ENCODE measurements at regions not wholly inside any gene's neighbourhood (a gene's known extent, or its start where the extent isn't known, plus 50 kb on each side); places are given as distances from the start of the nearest gene placed in this dataset.
"Not testable (repeated sequence)": the region's sequence is repeated elsewhere in the genome, so short reads cannot be mapped to it uniquely, and the experiment has no call there.

GRCh38 chr20:56730003-56730402, 100.9 kb downstream of the TFAP2C start:
- DNase-seq, result no peak

- DNase-seq, result no peak
Measured at GRCh38 chr20:56730996-56731395, 101.9 kb downstream of the TFAP2C start.

- no peak for DNase-seq
Measured at GRCh38 chr20:56731476-56731875, 102.4 kb downstream of the TFAP2C start.

GRCh38 chr20:56733967-56734366, 104.9 kb downstream of the TFAP2C start:
- no peak for DNase-seq

- no peak for DNase-seq
Measured at GRCh38 chr20:56735084-56735642, 106.1 kb downstream of the TFAP2C start.

GRCh38 chr20:56736285-56736857, 107.3 kb downstream of the TFAP2C start:
- DNase-seq, result no peak

GRCh38 chr20:56744325-56744821, 115.3 kb downstream of the TFAP2C start:
- not testable (repeated sequence) for DNase-seq

GRCh38 chr20:56748476-56749377, 119.6 kb downstream of the TFAP2C start:
- no peak for DNase-seq

- DNase-seq, result no peak
Measured at GRCh38 chr20:56750430-56750829, 121.3 kb downstream of the TFAP2C start.

GRCh38 chr20:56752274-56752673, 123.2 kb downstream of the TFAP2C start:
- DNase-seq, result no peak

GRCh38 chr20:56755201-56755600, 126.1 kb downstream of the TFAP2C start:
- DNase-seq, result no peak

- DNase-seq, result not testable (repeated sequence)
Measured at GRCh38 chr20:56756658-56757057, 127.6 kb downstream of the TFAP2C start.

- no peak for DNase-seq
Measured at GRCh38 chr20:56758706-56759105, 129.6 kb downstream of the TFAP2C start.

- DNase-seq, result no peak
Measured at GRCh38 chr20:56759741-56760278, 130.7 kb downstream of the TFAP2C start.

- DNase-seq, result no peak
Measured at GRCh38 chr20:56760610-56761009, 131.5 kb downstream of the TFAP2C start.

GRCh38 chr20:56761393-56761792, 132.3 kb downstream of the TFAP2C start:
- DNase-seq, result no peak

- DNase-seq, result no peak
Measured at GRCh38 chr20:56762401-56762800, 133.3 kb downstream of the TFAP2C start.

GRCh38 chr20:56762829-56763228, 133.7 kb downstream of the TFAP2C start:
- no peak for DNase-seq

- DNase-seq, result no peak
Measured at GRCh38 chr20:56764671-56765070, 135.6 kb downstream of the TFAP2C start.

- no peak for DNase-seq
Measured at GRCh38 chr20:56765172-56766073, 136.3 kb downstream of the TFAP2C start.

GRCh38 chr20:56766528-56766927, 137.4 kb downstream of the TFAP2C start:
- no peak for DNase-seq

- no peak for DNase-seq
Measured at GRCh38 chr20:56769921-56770600, 141.0 kb downstream of the TFAP2C start.

Data from DMS79 (cell line).